ENCODE measurements at regions not wholly inside any gene's neighbourhood (a gene's known extent, or its start where the extent isn't known, plus 50 kb on each side); places are given as distances from the start of the nearest gene placed in this dataset.

GRCh38 chr17:69716556-69716955 is 302.1 kb downstream of the MAP2K6 start:
- ATAC-seq (no peak), DNase-seq (ENCODE audit: low spot score) (no peak)

- no peak for ATAC-seq
These were observed 302.7 kb downstream of the MAP2K6 start for GRCh38 chr17:69717214-69717613.

GRCh38 chr17:69717819-69718218 is 303.3 kb downstream of the MAP2K6 start:
- ATAC-seq (no peak), DNase-seq (ENCODE audit: low spot score) (no peak)

More at GRCh38 chr17:69717214-69717613, 302.7 kb downstream of the MAP2K6 start:
- DNase-seq (ENCODE audit: low spot score), result no peak

GRCh38 chr17:69719474-69720048 is 305.1 kb downstream of the MAP2K6 start:
- ATAC-seq (no peak), DNase-seq (ENCODE audit: low spot score) (no peak)

GRCh38 chr17:69722518-69722917 is 308.0 kb downstream of the MAP2K6 start:
- ATAC-seq, result no peak
- DNase-seq (ENCODE audit: low spot score), result no peak

- DNase-seq (ENCODE audit: low spot score) (no peak), ATAC-seq (no peak)
These were observed 308.8 kb downstream of the MAP2K6 start for GRCh38 chr17:69723316-69723715.

GRCh38 chr17:69723741-69724140 is 309.2 kb downstream of the MAP2K6 start:
- ATAC-seq, result peak; percentile 51
- DNase-seq (ENCODE audit: low spot score), result no peak

- ATAC-seq, result no peak
- DNase-seq (ENCODE audit: low spot score), result no peak
These were observed 309.7 kb downstream of the MAP2K6 start for GRCh38 chr17:69724238-69724637.

GRCh38 chr17:69725146-69725545 is 310.6 kb downstream of the MAP2K6 start:
- DNase-seq (ENCODE audit: low spot score) (no peak), ATAC-seq (no peak)

- ATAC-seq, result no peak
- DNase-seq (ENCODE audit: low spot score), result no peak
These were observed 314.3 kb downstream of the MAP2K6 start for GRCh38 chr17:69728816-69729215.

GRCh38 chr17:69729944-69730343 is 315.4 kb downstream of the MAP2K6 start:
- DNase-seq (ENCODE audit: low spot score), result no peak
- no peak for ATAC-seq

- ATAC-seq (no peak), DNase-seq (ENCODE audit: low spot score) (no peak)
These were observed 317.9 kb downstream of the MAP2K6 start for GRCh38 chr17:69732272-69732918.

GRCh38 chr17:69733171-69734012 is 318.9 kb downstream of the MAP2K6 start:
- DNase-seq (ENCODE audit: low spot score) (no peak), ATAC-seq (no peak)

GRCh38 chr17:69734656-69735055 is 320.2 kb downstream of the MAP2K6 start:
- ATAC-seq, result no peak
- DNase-seq (ENCODE audit: low spot score), result no peak

GRCh38 chr17:69735285-69735684 is 320.8 kb downstream of the MAP2K6 start:
- ATAC-seq, result no peak

GRCh38 chr17:69743091-69743490 is 328.6 kb downstream of the MAP2K6 start:
- no peak for ATAC-seq
- DNase-seq (ENCODE audit: low spot score), result no peak

More at GRCh38 chr17:69735285-69735684, 320.8 kb downstream of the MAP2K6 start:
- DNase-seq (ENCODE audit: low spot score), result no peak

- DNase-seq (ENCODE audit: low spot score) (no peak), ATAC-seq (no peak)
These were observed 330.1 kb downstream of the MAP2K6 start for GRCh38 chr17:69744512-69745070.

- DNase-seq (ENCODE audit: low spot score) (no peak), ATAC-seq (no peak)
These were observed 325.1 kb upstream of the KCNJ16 start for GRCh38 chr17:69749911-69750310.

GRCh38 chr17:69757688-69758430 is 317.2 kb upstream of the KCNJ16 start:
- ATAC-seq (no peak), DNase-seq (ENCODE audit: low spot score) (no peak)

GRCh38 chr17:69760562-69760961 is 314.5 kb upstream of the KCNJ16 start:
- ATAC-seq, result no peak

GRCh38 chr17:69761011-69761410 is 314.0 kb upstream of the KCNJ16 start:
- DNase-seq (ENCODE audit: low spot score) (no peak), ATAC-seq (no peak)

More at GRCh38 chr17:69760562-69760961, 314.5 kb upstream of the KCNJ16 start:
- DNase-seq (ENCODE audit: low spot score), result no peak

Data from left lobe of liver (tissue), 2 donors.